HUES6 (cell line): ENCODE measurements at regions not wholly inside any gene's neighbourhood (a gene's known extent, or its start where the extent isn't known, plus 50 kb on each side); places are given as distances from the start of the nearest gene placed in this dataset.

ENCODE experiments used
- H3K27ac ChIP-seq: 2 replicates; pipeline ENCODE4 v1.7.0; 2013; ENCODE audit warnings: low read depth, mild to moderate bottlenecking, low read length, inconsistent platforms
- H3K27me3 ChIP-seq: 2 replicates; pipeline ENCODE4 v1.6.1; 2013; ENCODE audit warnings: low read length; ENCODE audit not compliant: control insufficient read depth, insufficient read depth
- H3K36me3 ChIP-seq: 2 replicates; pipeline ENCODE4 v1.6.1; 2013; ENCODE audit warnings: low read length; ENCODE audit not compliant: control insufficient read depth, insufficient read depth
- H3K4me1 ChIP-seq: 2 replicates; pipeline ENCODE4 v1.6.1; 2013; ENCODE audit warnings: low read length; ENCODE audit not compliant: control insufficient read depth, insufficient read depth
- H3K4me3 ChIP-seq: 2 replicates; pipeline ENCODE4 v1.5.1; 2013; ENCODE audit warnings: low read depth, low read length
- H3K9ac ChIP-seq: one replicate; pipeline ENCODE4 v1.6.1; 2013; ENCODE audit warnings: mild to moderate bottlenecking, low read length
- H3K9me3 ChIP-seq: 2 replicates; pipeline ENCODE4 v1.6.1; 2013; ENCODE audit warnings: low read depth, low read length; ENCODE audit not compliant: control insufficient read depth, insufficient read depth

DNA sequence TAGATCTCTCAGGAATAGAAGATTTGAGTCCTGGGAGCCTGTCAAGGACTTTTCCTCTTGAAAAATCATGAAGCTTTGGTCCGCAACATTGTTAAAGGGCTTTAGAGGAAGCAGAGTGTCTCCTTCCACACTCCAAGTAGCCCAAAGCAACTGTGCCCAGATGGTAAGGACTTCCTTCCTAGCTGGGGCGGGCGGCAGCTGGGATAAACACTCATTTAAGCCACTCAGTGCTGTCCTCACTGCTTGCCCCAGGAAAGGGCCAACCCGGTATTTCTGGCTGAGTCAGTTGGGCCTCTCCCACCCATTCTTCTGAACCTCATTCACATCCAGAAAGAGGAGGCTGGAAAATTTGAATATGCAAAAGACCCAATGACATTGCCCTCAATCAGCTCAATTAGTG lies 144.3 kb downstream of the CHIC2 start:
- no peaks in the 10 kb centered on the region for H3K9me3 ChIP-seq

DNA sequence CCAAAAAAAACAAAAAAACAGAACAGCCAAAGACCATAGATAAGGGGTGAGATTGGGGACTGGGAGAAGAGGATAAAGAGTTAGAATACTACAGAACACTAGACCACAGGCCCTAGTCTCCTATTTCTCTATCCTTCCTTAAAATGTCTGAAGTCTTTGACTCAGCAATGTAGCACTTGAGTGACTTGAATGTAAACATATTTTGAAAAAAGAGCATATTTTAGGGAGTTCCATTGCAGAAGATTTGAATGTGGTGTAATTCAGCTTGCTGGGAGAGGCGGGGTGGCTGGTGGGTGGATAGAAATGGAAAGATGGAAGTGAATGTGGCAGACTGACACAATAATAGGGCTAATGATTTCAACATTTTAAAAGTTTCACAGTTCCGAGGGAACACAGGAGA lies 144.9 kb downstream of the CHIC2 start:
- Histone ChIP-seq H3K36me3 (no peaks in the 10 kb centered on the region), H3K9me3 (no peaks in the 10 kb centered on the region), H3K9ac (no peak overlapping the region), H3K4me1 (peaks cover 17% of the 10 kb centered on the region), H3K27ac (no peak overlapping the region), H3K27me3 (no peaks in the 10 kb centered on the region), H3K4me3 (no peak overlapping the region)

More for the DNA sequence above, 144.3 kb downstream of the CHIC2 start:
- Histone ChIP-seq H3K4me3 (no peak overlapping the region), H3K9ac (no peak overlapping the region), H3K4me1 (peaks cover 19% of the 10 kb centered on the region), H3K27ac (no peak overlapping the region), H3K36me3 (no peaks in the 10 kb centered on the region), H3K27me3 (no peaks in the 10 kb centered on the region)

DNA sequence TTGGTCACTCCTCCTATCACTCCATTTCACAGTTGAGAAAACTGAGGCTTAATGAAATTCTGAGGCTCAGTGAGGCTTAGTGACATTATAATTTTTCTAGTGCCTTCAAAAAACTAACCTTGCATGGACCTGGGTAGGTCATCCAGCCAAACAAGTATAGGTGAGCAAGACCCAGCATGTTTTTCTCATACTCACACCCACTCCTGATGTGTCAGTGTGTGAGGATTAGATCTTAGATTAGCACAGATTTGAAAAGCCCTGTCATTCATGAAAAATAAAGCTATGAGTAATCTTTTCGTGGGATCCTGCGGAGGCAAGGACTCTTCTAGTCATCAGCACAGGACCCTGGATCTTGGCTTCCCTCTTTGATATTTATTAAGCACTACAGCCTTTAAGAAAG lies 146.7 kb downstream of the CHIC2 start:
- H3K27me3 ChIP-seq, result no peaks in the 10 kb centered on the region
- H3K36me3 ChIP-seq, result no peaks in the 10 kb centered on the region
- H3K9ac ChIP-seq, result no peak overlapping the region
- peaks cover 10% of the 10 kb centered on the region; the same call in 1 of the 2 replicates for H3K4me1 ChIP-seq
- H3K27ac ChIP-seq, result no peak overlapping the region
- H3K4me3 ChIP-seq, result no peak overlapping the region
- no peaks in the 10 kb centered on the region for H3K9me3 ChIP-seq

DNA sequence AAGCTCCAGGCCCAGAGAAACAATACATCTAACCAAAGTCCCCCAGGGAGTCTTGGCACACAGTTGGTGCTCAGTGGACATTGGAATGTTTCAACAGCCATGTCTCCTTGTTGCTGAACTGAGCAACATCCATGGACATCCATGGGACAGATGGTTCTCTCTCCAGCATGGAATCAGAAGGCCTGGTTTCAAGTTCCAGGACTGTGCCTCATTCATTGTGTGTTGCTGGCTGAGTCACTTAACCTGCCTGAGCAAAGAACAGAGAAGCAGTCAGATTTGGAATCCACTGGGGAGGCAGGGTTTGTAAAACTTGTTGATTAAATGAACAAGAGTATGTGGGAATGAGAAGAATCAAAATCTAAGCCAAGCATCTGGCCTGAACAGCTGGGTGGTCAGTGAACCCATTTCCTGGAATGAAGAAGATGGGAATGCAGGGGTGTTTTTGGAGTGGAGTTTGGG lies 147.9 kb downstream of the CHIC2 start:
- H3K27me3 ChIP-seq, result no peaks in the 10 kb centered on the region
- no peaks in the 10 kb centered on the region for H3K9me3 ChIP-seq
- no peaks in the 10 kb centered on the region for H3K36me3 ChIP-seq
- peaks cover 10% of the 10 kb centered on the region; the same call in 1 of the 2 replicates for H3K4me1 ChIP-seq
- no peak overlapping the region for H3K4me3 ChIP-seq
- no peak overlapping the region for H3K9ac ChIP-seq
- no peak overlapping the region for H3K27ac ChIP-seq

DNA sequence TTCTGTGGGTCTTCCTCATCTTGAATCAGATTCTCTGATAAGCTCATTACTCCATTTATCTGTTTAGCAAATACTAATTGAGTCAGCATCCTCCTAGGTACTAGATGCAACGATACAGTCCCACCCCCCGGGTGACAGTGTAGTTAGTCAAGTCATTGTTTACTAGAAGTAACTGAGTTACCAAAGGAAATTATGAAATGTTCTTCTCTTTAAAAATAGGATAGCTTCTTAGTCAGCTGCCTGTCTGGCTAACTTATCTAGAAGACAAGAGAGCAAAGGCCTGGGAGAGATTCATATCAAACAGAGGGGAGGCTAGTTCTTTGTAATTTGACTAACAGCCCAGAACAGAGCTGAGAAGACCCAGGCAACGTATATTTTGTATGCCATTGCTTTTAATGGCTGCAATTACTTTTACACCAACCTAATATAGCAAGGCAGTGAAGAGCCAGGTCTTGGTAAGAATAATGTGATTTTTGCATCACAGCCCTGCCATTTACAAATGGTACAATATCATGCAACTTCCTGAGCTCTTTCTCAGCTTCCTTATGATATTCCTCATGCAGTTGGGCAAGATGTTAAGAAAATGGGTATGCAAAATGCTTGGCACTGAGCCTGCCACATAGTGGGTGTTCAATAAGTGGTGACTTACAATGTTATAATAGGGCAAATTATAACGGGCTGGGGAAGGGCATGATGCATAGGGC lies 149.9 kb downstream of the CHIC2 start:
- H3K27ac ChIP-seq, result no peak overlapping the region
- no peak overlapping the region for H3K4me3 ChIP-seq

DNA sequence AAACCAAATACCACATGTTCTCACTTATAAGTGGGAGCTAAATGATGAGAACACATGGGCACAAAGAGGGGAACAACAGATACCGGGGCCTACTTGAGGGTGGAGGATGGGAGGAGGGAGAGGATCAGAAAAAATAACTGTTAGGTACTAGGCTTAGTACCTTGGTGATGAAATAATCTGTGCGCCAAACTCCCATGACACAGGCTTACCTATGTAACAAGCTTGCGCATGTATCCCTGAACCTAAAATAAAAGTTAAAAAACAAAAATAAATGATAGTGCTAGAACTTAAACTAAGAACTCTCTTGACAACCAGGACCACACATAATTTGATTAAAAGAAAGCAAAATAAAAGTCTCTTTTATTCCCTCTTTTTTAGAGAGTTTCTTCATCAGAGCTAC lies 150.6 kb downstream of the CHIC2 start:
- no peak overlapping the region for H3K4me3 ChIP-seq
- no peaks in the 10 kb centered on the region for H3K27me3 ChIP-seq
- no peaks in the 10 kb centered on the region for H3K9me3 ChIP-seq
- no peaks in the 10 kb centered on the region for H3K36me3 ChIP-seq
- H3K9ac ChIP-seq, result no peak overlapping the region
- H3K27ac ChIP-seq, result no peak overlapping the region
- no peaks in the 10 kb centered on the region; the same call in 1 of the 2 replicates for H3K4me1 ChIP-seq

More for the DNA sequence above, 149.9 kb downstream of the CHIC2 start:
- Histone ChIP-seq H3K36me3 (no peaks in the 10 kb centered on the region), H3K27me3 (no peaks in the 10 kb centered on the region), H3K9me3 (no peaks in the 10 kb centered on the region), H3K9ac (no peak overlapping the region), H3K4me1 (no peaks in the 10 kb centered on the region; the same call in 1 of the 2 replicates)

DNA sequence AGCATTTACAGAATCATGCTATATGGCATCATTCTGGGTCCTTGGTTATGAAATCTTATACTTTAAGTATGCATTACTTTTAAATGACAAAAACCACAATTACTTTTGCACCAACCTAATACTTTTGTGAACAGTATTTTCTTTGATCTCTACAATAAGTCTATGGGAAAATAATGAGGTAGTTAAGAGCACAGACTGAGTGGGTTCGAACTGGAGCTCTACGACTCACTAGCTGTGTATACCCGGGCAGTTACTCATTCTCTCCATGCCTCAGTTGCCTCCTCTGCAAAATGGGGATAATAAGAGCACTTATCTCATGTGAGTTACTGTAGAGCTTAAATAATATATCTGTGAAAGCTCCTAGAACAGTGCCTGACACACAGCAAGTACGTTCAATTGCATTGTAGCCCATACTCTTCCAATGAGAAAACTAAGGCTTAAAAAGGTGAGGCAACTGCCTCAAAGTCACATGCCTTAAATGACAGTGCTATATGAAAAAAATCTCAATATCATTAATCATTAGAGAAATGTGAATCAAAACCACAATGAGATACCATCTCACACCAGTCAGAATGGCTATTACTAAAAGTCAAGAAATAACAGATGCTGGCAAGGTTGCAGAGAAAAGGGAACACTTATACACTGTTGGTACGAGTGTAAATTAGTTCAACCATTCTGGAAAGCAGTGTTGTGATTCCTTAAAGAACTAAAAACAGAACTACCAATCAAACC lies 151.5 kb downstream of the CHIC2 start:
- Histone ChIP-seq H3K9me3 (no peaks in the 10 kb centered on the region), H3K27ac (no peak overlapping the region), H3K4me3 (no peak overlapping the region), H3K27me3 (peaks cover 4% of the 10 kb centered on the region; the same call in 1 of the 2 replicates), H3K36me3 (no peaks in the 10 kb centered on the region), H3K4me1 (no peaks in the 10 kb centered on the region; the same call in 1 of the 2 replicates), H3K9ac (no peak overlapping the region)

DNA sequence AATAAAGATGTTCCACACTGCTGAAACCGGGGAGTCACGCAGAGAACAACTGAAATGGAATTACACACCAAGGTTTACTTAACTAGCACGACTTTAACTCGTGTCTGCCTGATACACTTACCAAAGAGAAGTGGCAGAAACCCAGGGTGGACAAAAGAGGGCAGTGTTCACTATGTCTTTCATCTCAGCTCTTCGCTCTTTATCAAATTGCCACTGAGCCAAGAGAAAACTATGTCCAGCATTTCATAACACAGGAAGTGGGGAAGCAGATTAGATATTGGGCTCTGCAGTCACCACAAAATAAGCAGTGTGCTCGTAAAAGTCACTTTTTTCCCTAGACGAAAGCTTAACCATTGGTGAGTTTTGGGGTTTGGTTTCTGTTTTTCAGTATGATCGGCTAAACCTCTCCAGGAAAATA lies 155.7 kb downstream of the CHIC2 start:
- H3K4me1 ChIP-seq, result peaks cover 17% of the 10 kb centered on the region
- H3K27ac ChIP-seq, result no peak overlapping the region
- H3K36me3 ChIP-seq, result no peaks in the 10 kb centered on the region
- H3K27me3 ChIP-seq, result peaks cover 17% of the 10 kb centered on the region
- no peaks in the 10 kb centered on the region for H3K9me3 ChIP-seq
- no peak overlapping the region for H3K9ac ChIP-seq
- H3K4me3 ChIP-seq, result no peak overlapping the region

DNA sequence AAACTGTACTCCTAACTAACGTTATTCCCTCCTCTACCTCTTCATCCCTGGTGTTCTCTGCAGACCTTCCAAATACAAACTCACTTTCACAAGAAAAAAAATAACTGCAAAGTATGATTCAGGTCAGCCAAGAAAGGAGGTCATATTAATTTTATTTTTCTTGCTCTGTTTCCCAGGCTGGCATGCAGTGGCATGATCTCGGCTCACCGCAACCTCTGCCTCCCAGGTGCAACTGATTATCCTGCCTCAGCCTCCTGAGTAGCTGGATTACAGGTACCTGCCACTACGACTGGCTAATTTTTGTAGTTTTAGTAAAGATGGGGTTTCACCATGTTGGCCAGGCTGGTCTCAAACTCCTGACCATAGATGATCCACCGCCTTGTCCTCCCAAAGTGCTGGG lies 156.6 kb downstream of the CHIC2 start:
- Histone ChIP-seq H3K27ac (no peak overlapping the region), H3K36me3 (no peaks in the 10 kb centered on the region), H3K27me3 (peaks cover 17% of the 10 kb centered on the region), H3K4me3 (no peak overlapping the region), H3K9me3 (no peaks in the 10 kb centered on the region), H3K4me1 (peaks cover 17% of the 10 kb centered on the region), H3K9ac (no peak overlapping the region)

DNA sequence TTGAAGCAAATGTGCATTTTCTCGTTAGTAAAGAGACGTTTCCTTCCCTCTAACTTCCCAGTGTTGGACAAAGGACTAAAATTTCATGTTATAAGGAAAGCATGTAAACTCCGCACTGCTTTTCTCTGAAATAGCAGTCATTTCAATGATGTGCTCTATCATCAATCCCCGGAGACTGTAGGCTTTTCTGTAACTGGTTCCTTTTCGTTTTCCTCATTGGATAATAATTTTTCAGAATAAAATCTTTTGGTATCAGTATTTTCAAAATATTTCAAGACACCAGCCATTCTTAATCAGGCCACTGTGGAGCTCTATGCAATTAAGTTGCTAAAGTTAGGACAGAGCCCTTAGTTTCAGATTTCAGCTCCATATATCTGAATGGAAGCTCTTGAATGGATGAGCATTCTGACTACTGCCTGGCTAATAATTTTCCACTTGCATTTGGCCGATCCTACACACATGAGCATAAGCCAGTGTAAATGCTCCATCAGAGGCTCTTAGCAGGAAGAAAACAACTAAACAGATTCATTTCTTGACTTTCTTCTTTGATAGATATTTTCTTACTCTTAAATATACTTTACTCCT lies 157.7 kb downstream of the CHIC2 start:
- Histone ChIP-seq H3K4me3 (no peak overlapping the region), H3K27ac (no peak overlapping the region)

DNA sequence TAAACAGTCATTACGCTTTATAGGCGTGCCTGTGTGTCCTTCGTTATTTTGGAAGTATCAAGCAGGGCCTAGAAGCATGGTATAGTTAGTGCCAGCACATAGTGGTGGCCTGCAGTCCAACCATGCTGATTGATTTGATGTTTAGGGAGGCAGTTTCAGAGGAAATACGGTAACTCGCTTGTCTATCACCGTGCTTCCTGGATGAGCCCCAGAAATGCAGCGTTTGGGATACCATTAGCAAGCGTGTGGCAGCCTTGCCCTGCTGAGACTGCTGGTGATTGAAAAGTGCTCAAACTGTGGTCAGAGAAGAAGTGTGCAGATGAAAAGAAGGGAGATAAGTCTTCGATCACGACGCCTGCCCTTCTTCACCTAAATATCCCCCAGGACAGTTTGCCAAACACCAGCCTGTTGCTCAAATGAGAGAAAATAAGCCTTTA lies 158.4 kb downstream of the CHIC2 start:
- Histone ChIP-seq H3K9ac (peak overlapping the region; percentile 20), H3K4me1 (peaks cover 17% of the 10 kb centered on the region), H3K4me3 (peak overlapping the region; percentile 37), H3K27ac (no peak overlapping the region), H3K9me3 (no peaks in the 10 kb centered on the region), H3K36me3 (no peaks in the 10 kb centered on the region), H3K27me3 (peaks cover 17% of the 10 kb centered on the region)

More for the DNA sequence above, 157.7 kb downstream of the CHIC2 start:
- Histone ChIP-seq H3K4me1 (peaks cover 17% of the 10 kb centered on the region), H3K9ac (no peak overlapping the region), H3K36me3 (no peaks in the 10 kb centered on the region), H3K9me3 (no peaks in the 10 kb centered on the region), H3K27me3 (peaks cover 17% of the 10 kb centered on the region)
